OCI-LY3 (cell line): ENCODE measurements at regions not wholly inside any gene's neighbourhood (a gene's known extent, or its start where the extent isn't known, plus 50 kb on each side); places are given as distances from the start of the nearest gene placed in this dataset.

Source experiments
- CTCF ChIP-seq: fragments of 200-600, 300-600 bp; sonication (generic); IDR thresholded peaks from 2 replicates; pipeline ENCODE4 v1.5.1; 2014; ENCODE audit warnings: antibody characterized with exemption, low read length, low read depth
- EZH2phosphoT487 ChIP-seq: fragments of 200-600 bp; shearing (Covaris generic); IDR thresholded peaks from 2 replicates; pipeline ENCODE4 v1.6.1; 2018; ENCODE audit warnings: antibody characterized with exemption, mixed run types, low read depth

- TF ChIP-seq CTCF = no peak
- no peak for TF ChIP-seq EZH2phosphoT487
These were observed 840.0 kb downstream of the FRK start for GRCh38 chr6:115220551-115221159.
